HG02973 (cell line): ENCODE measurements at regions not wholly inside any gene's neighbourhood (a gene's known extent, or its start where the extent isn't known, plus 50 kb on each side); places are given as distances from the start of the nearest gene placed in this dataset.
"Not testable (repeated sequence)": the region's sequence is repeated elsewhere in the genome, so short reads cannot be mapped to it uniquely, and the experiment has no call there.

Source experiments
- ATAC-seq: cut with Tn5 transposase; IDR thresholded peaks from one replicate; pipeline ENCODE4 v1.9.1; 2021; ENCODE audit warnings: moderate library complexity; ENCODE audit not compliant: unreplicated experiment

- no peak for ATAC-seq
These were observed 159.8 kb upstream of the TMEM260 start for GRCh38 chr14:56419750-56420149.

- no peak for ATAC-seq
These were observed 157.4 kb upstream of the TMEM260 start for GRCh38 chr14:56422221-56422620.

GRCh38 chr14:56422703-56423213 lies 156.8 kb upstream of the TMEM260 start:
- ATAC-seq = no peak

GRCh38 chr14:56423544-56423943 lies 156.1 kb upstream of the TMEM260 start:
- no peak for ATAC-seq

GRCh38 chr14:56431013-56431412 lies 148.6 kb upstream of the TMEM260 start:
- ATAC-seq = no peak

- no peak for ATAC-seq
These were observed 129.9 kb upstream of the TMEM260 start for GRCh38 chr14:56449670-56450213.

- no peak for ATAC-seq
These were observed 126.7 kb upstream of the TMEM260 start for GRCh38 chr14:56452940-56453339.

GRCh38 chr14:56454680-56455079 lies 124.9 kb upstream of the TMEM260 start:
- not testable (repeated sequence) for ATAC-seq

GRCh38 chr14:56460469-56460868 lies 119.1 kb upstream of the TMEM260 start:
- ATAC-seq = no peak

- ATAC-seq = no peak
These were observed 118.0 kb upstream of the TMEM260 start for GRCh38 chr14:56461276-56462275.

- no peak for ATAC-seq
These were observed 116.2 kb upstream of the TMEM260 start for GRCh38 chr14:56463271-56463890.

GRCh38 chr14:56471056-56471455 lies 108.5 kb upstream of the TMEM260 start:
- ATAC-seq = no peak

GRCh38 chr14:56474419-56475022 lies 105.1 kb upstream of the TMEM260 start:
- no peak for ATAC-seq

GRCh38 chr14:56482310-56482911 lies 97.2 kb upstream of the TMEM260 start:
- ATAC-seq = no peak

GRCh38 chr14:56487090-56487667 lies 92.4 kb upstream of the TMEM260 start:
- no peak for ATAC-seq

- ATAC-seq = no peak
These were observed 91.8 kb upstream of the TMEM260 start for GRCh38 chr14:56487761-56488160.

GRCh38 chr14:56488306-56488705 lies 91.3 kb upstream of the TMEM260 start:
- ATAC-seq = no peak

- no peak for ATAC-seq
These were observed 89.2 kb upstream of the TMEM260 start for GRCh38 chr14:56490379-56490778.

- ATAC-seq = peak; percentile 80
These were observed 88.0 kb upstream of the TMEM260 start for GRCh38 chr14:56491299-56492285.
